SU-DHL-6 (cell line): ENCODE measurements at regions not wholly inside any gene's neighbourhood (a gene's known extent, or its start where the extent isn't known, plus 50 kb on each side); places are given as distances from the start of the nearest gene placed in this dataset.

ENCODE experiments used
- CTCF ChIP-seq: fragments of 200-600 bp; sonication (generic); IDR thresholded peaks from one replicate; pipeline ENCODE4 v1.5.1; 2017; ENCODE audit warnings: antibody characterized with exemption, mild to moderate bottlenecking, low read length, moderate library complexity; ENCODE audit not compliant: insufficient read depth, poor library complexity, severe bottlenecking
- EZH2phosphoT487 ChIP-seq: fragments of 200-600 bp; sonication (generic), shearing (Covaris generic); conservative IDR thresholded peaks from 2 replicates; pipeline ENCODE4 v1.6.1; 2018; ENCODE audit warnings: mild to moderate bottlenecking, antibody characterized with exemption, low read length, moderate library complexity, mixed read lengths

GRCh38 chr4:82136161-82136801 lies 237.5 kb downstream of the HNRNPD start:
- TF ChIP-seq CTCF (no peak), EZH2phosphoT487 (no peak)
